Bronchial epithelial cell (primary cell): ENCODE measurements at regions not wholly inside any gene's neighbourhood (a gene's known extent, or its start where the extent isn't known, plus 50 kb on each side); places are given as distances from the start of the nearest gene placed in this dataset.
"Not testable (repeated sequence)": the region's sequence is repeated elsewhere in the genome, so short reads cannot be mapped to it uniquely, and the experiment has no call there.

Experiments used
- DNase-seq: peaks from one replicate; pipeline ENCODE4 v3.0.0-alpha.2; 2010; ENCODE audit warnings: low read depth
- FAIRE-seq: peaks from 2 replicates; lab custom pipeline; 2011; peaks lifted over from hg19 to GRCh38; lab: Jason Lieb, UNC
- H3K27me3 ChIP-seq: 2 replicates; pipeline ENCODE4 v1.5.1; 2011; ENCODE audit warnings: low read length; ENCODE audit not compliant: control insufficient read depth, insufficient read depth
- H3K36me3 ChIP-seq: 2 replicates; pipeline ENCODE4 v1.5.1; 2011; ENCODE audit warnings: low read length; ENCODE audit not compliant: control insufficient read depth, insufficient read depth
- H3K4me3 ChIP-seq: 2 replicates; pipeline ENCODE4 v1.5.1; 2011; ENCODE audit warnings: mild to moderate bottlenecking, low read depth, low read length, control low read depth
- TF ChIP-seq, protein P1 (sequence below): IDR thresholded peaks from 2 replicates; pipeline ENCODE4 v1.5.1; 2011; ENCODE audit warnings: mild to moderate bottlenecking, moderate library complexity, low read length, control low read depth, inconsistent platforms; ENCODE audit not compliant: insufficient read depth, severe bottlenecking

DNA sequence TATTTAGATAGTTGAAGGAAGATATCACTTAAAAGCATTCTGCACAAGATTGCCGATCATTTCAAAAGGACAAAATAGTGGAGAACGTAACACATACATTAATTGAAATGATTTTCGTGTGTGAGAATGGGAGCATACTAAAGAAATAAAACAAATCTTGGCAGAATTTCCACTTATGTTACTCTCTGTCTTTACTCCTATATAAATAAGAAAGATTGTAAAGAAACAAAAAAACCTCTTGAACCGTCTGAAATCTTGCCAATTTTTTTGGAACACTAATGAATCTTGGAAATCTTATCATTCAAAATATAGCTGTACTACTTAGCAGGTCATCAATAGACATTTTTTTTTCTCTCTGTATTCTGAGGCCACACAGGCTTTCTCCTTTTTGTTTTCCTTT, 528.8 kb upstream of the NCAM2 start:
- TF ChIP-seq, protein P1, sequence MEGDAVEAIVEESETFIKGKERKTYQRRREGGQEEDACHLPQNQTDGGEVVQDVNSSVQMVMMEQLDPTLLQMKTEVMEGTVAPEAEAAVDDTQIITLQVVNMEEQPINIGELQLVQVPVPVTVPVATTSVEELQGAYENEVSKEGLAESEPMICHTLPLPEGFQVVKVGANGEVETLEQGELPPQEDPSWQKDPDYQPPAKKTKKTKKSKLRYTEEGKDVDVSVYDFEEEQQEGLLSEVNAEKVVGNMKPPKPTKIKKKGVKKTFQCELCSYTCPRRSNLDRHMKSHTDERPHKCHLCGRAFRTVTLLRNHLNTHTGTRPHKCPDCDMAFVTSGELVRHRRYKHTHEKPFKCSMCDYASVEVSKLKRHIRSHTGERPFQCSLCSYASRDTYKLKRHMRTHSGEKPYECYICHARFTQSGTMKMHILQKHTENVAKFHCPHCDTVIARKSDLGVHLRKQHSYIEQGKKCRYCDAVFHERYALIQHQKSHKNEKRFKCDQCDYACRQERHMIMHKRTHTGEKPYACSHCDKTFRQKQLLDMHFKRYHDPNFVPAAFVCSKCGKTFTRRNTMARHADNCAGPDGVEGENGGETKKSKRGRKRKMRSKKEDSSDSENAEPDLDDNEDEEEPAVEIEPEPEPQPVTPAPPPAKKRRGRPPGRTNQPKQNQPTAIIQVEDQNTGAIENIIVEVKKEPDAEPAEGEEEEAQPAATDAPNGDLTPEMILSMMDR: no peak
- FAIRE-seq (no peak), DNase-seq (no peak)
- no peak overlapping the region for H3K4me3 ChIP-seq
- H3K36me3 ChIP-seq: no peaks in the 10 kb centered on the region
- no peaks in the 10 kb centered on the region for H3K27me3 ChIP-seq

DNA sequence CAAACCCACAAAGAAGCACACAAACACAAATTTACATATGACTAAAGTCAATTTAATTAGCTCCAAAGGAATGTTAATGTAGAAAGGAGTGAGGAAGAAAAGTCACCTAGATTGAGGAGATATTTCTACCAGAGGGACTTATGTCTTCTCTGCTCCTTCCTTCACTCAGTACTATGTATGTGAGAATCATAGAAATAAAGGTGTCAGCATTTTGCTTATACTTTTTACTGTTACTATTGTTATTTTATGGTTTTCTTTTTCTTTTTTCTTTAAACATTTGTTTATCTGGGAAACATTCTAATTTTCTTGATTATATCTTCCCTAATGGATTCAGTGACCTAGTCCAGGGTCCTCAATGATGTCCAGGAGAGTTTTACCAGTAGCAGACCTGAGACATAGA, 511.9 kb upstream of the NCAM2 start:
- Histone ChIP-seq H3K36me3 (no peaks in the 10 kb centered on the region), H3K27me3 (no peaks in the 10 kb centered on the region), H3K4me3 (no peak overlapping the region)
- DNase-seq: no peak
- TF ChIP-seq, protein P1: no peak
- FAIRE-seq: no peak

DNA sequence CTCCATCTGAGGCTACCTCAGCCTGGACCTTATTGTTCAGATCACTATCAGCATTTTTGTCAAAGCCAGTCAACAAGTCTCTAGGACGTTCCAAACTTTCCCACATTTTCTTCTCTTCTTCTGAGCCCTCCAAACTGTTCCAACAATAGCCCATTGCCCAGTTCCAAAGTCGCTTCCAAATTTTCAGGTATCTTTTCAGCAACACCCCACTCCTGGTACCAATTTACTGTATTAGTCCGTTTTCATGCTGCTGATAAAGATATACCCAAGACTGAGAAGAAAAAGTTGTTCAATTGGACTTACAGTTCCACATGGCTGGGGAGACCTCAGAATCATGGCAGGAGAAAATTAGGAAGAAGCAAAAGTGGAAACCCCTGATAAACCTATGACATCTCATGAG, 495.3 kb upstream of the NCAM2 start:
- not testable (repeated sequence) for FAIRE-seq, DNase-seq, H3K27me3 ChIP-seq, H3K4me3 ChIP-seq, H3K36me3 ChIP-seq

DNA sequence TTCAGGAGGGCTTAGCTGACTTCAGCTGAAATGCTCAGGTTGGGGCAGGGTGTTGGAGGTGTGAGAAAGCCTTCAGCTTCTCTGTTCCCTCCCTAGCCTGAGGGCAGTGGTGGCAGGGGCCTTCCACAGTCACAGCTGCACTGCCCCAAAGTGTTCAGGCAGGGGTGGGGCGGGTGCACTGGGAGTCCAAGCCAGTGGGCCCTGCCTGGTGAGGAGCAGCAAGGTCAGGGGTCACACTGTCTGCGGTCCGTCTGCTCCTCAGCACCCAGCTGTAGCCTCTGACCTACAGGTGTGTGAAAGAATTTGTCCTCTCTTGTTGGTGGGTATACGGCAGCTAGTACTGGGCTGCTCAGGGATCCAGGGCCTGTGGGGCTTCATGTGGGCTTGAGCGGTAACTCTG, 490.4 kb upstream of the NCAM2 start:
- Histone ChIP-seq H3K27me3 (no peaks in the 10 kb centered on the region), H3K4me3 (no peak overlapping the region), H3K36me3 (no peaks in the 10 kb centered on the region)
- TF ChIP-seq, protein P1: no peak
- DNase-seq: no peak
- no peak for FAIRE-seq

DNA sequence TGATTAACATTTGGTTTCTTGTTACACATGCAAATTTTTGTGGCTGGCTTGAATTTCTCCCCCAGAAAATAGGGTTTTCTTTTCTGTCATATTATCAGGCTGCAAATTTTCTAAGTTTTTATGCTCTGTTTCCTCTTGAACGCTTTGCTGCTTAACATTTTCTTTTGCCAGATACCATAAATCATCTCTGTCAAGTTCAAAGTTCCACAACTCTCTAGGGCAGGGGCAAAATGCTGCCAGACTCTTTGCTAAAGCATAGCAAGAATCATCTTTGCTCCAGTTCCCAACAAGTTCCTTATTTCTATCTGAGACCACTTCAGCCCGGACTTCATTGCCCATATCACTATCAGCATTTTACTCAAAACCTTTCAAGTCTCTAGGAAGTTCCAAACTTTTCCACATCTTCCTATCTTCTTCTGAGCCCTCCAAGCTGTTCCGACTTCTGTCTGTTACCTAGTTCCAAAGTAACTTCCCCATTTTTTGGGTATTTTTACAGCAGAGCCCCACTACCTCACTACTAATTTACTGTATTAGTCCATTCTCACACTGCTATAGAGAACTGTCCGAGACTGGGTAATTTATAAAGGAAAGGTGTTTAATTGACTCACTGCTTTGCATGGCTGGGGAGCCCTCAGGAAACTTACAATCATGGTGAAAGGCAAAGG, 486.9 kb upstream of the NCAM2 start:
- TF ChIP-seq, protein P1: no peak
- no peak for DNase-seq
- Histone ChIP-seq H3K4me3 (no peak overlapping the region), H3K36me3 (no peaks in the 10 kb centered on the region), H3K27me3 (no peaks in the 10 kb centered on the region)
- no peak for FAIRE-seq

DNA sequence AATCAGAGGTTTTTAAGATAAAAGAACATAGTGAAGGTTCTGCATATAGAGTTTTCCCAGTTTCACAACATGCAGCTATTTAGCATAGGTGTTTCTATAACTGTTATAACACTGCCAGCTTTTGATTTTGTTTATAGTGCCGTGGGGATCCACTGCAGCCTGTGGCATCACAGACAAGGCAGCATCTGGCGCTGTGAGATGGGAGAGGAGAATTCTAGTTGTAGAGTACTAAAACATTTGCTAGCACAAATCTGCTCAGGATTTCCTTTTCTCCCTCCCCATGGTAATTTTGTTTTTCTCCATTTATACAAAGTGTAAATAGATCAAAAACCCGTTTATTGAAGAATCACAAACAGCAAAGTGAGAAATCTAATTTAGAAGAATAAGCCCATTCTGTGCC, 482.8 kb upstream of the NCAM2 start:
- FAIRE-seq (no peak), DNase-seq (no peak)
- H3K36me3 ChIP-seq: no peaks in the 10 kb centered on the region
- no peak overlapping the region for H3K4me3 ChIP-seq
- no peaks in the 10 kb centered on the region for H3K27me3 ChIP-seq
- TF ChIP-seq, protein P1: no peak
